CMK (cell line): ENCODE measurements at regions not wholly inside any gene's neighbourhood (a gene's known extent, or its start where the extent isn't known, plus 50 kb on each side); places are given as distances from the start of the nearest gene placed in this dataset.

Experiments
- DNase-seq: peaks from one replicate; pipeline ENCODE4 v3.0.0-alpha.2; 2010; ENCODE audit warnings: low read depth

- DNase-seq, result no peak
These were observed 385.4 kb upstream of the SLC10A2 start for GRCh38 chr13:103451656-103452055.

GRCh38 chr13:103443604-103444003 is 377.4 kb upstream of the SLC10A2 start:
- no peak for DNase-seq

GRCh38 chr13:103437651-103438050 is 371.4 kb upstream of the SLC10A2 start:
- DNase-seq, result no peak

GRCh38 chr13:103436057-103436654 is 369.9 kb upstream of the SLC10A2 start:
- no peak for DNase-seq

GRCh38 chr13:103431856-103432255 is 365.6 kb upstream of the SLC10A2 start:
- no peak for DNase-seq

GRCh38 chr13:103430368-103430767 is 364.2 kb upstream of the SLC10A2 start:
- DNase-seq, result no peak

- DNase-seq, result no peak
These were observed 343.8 kb upstream of the SLC10A2 start for GRCh38 chr13:103410002-103410401.

GRCh38 chr13:103406967-103407366 is 340.8 kb upstream of the SLC10A2 start:
- DNase-seq, result no peak

GRCh38 chr13:103405297-103405696 is 339.1 kb upstream of the SLC10A2 start:
- DNase-seq, result no peak

- DNase-seq, result no peak
These were observed 337.6 kb upstream of the SLC10A2 start for GRCh38 chr13:103403814-103404213.

- DNase-seq, result no peak
These were observed 337.0 kb upstream of the SLC10A2 start for GRCh38 chr13:103403148-103403740.

- DNase-seq, result no peak
These were observed 328.9 kb upstream of the SLC10A2 start for GRCh38 chr13:103395139-103395538.

GRCh38 chr13:103394618-103395017 is 328.4 kb upstream of the SLC10A2 start:
- DNase-seq, result no peak

- DNase-seq, result no peak
These were observed 325.7 kb upstream of the SLC10A2 start for GRCh38 chr13:103391936-103392335.

GRCh38 chr13:103388839-103389238 is 322.6 kb upstream of the SLC10A2 start:
- DNase-seq, result no peak

- DNase-seq, result no peak
These were observed 320.1 kb upstream of the SLC10A2 start for GRCh38 chr13:103386341-103386740.

- no peak for DNase-seq
These were observed 307.7 kb upstream of the SLC10A2 start for GRCh38 chr13:103373916-103374315.

GRCh38 chr13:103371271-103371670 is 305.1 kb upstream of the SLC10A2 start:
- DNase-seq, result no peak

- DNase-seq, result no peak
These were observed 304.6 kb upstream of the SLC10A2 start for GRCh38 chr13:103370790-103371189.

GRCh38 chr13:103358255-103358932 is 292.2 kb upstream of the SLC10A2 start:
- DNase-seq, result no peak

- no peak for DNase-seq
These were observed 290.1 kb upstream of the SLC10A2 start for GRCh38 chr13:103356226-103356864.

GRCh38 chr13:103354171-103354570 is 288.0 kb upstream of the SLC10A2 start:
- DNase-seq, result no peak
